ENCODE measurements at regions not wholly inside any gene's neighbourhood (a gene's known extent, or its start where the extent isn't known, plus 50 kb on each side); places are given as distances from the start of the nearest gene placed in this dataset.
"Not testable (repeated sequence)": the region's sequence is repeated elsewhere in the genome, so short reads cannot be mapped to it uniquely, and the experiment has no call there.

DNA sequence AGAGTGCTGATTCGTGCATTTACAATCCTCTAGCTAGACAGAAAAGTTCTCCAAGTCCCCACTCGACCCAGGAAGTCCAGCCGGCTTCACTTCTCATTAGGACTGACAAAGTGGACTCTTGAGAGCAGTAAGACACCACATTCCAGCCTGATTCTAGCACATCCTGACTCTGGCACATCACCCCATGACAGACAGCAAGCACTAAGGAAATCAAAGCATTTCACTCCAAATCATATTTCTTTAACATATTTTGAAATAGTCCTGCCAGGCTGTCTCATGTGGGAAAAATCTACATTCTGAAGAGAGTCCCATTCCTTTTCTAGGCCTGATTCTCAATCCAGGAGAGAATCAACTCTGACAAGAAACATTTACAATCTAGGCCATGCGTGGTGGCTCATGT is 478.5 kb upstream of the AMELY start:
- DNase-seq (ENCODE audit: extremely low spot score), result no peak
- ChIA-PET POLR2A (no interaction called here), CTCF (no interaction called here)
- TF ChIP-seq, protein P1, sequence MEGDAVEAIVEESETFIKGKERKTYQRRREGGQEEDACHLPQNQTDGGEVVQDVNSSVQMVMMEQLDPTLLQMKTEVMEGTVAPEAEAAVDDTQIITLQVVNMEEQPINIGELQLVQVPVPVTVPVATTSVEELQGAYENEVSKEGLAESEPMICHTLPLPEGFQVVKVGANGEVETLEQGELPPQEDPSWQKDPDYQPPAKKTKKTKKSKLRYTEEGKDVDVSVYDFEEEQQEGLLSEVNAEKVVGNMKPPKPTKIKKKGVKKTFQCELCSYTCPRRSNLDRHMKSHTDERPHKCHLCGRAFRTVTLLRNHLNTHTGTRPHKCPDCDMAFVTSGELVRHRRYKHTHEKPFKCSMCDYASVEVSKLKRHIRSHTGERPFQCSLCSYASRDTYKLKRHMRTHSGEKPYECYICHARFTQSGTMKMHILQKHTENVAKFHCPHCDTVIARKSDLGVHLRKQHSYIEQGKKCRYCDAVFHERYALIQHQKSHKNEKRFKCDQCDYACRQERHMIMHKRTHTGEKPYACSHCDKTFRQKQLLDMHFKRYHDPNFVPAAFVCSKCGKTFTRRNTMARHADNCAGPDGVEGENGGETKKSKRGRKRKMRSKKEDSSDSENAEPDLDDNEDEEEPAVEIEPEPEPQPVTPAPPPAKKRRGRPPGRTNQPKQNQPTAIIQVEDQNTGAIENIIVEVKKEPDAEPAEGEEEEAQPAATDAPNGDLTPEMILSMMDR (IDR thresholded peaks at IDR 0.05; ENCODE audit: control extremely low read depth, extremely low read depth, low read depth, missing control alignments), result no peak

DNA sequence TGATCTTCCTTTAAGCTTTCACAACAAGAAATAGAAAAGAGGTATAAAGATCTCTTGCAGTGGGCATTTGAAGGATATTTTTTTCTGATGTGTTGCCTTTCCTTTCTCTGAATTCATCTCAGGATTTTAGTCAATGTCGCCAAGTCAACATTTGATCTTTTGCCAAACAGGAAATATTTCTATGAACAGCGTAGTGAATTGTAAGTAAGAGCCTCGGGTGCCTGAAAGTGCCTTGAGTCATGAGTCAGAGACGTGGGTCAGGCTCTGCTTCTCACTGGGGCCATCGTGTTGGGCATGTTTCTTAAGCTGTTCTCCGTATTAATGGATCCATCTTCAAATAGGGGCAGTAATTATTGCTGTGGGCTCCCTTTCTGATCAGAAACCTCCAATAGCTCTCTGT is 471.4 kb upstream of the AMELY start:
- TF ChIP-seq, protein P1 (IDR thresholded peaks at IDR 0.05; ENCODE audit: control extremely low read depth, extremely low read depth, low read depth, missing control alignments), result no peak

DNA sequence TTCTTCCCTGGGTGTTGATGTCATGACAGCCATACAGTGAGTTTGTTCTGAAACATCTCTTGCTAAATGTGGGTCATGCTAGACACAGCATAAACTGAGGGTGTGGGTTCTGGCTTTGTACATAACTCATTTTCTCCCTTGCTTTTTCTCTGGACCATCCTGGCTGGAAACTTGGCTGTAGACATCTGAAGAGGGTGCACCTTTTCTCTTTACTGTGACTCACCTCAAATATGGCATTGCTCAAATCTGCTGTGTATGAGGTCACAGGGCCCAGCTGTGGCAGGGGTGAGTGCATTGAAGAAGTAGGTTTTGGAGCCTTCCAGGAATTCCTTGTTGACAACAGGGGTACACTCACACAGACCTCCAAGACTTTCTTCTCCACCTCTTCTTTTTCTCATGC is 465.5 kb upstream of the AMELY start:
- TF ChIP-seq, protein P1 (IDR thresholded peaks at IDR 0.05; ENCODE audit: control extremely low read depth, extremely low read depth, low read depth, missing control alignments), result no peak
- no peak for DNase-seq (ENCODE audit: extremely low spot score)
- POLR2A ChIA-PET, result no interaction called here
- CTCF ChIA-PET, result no interaction called here

More for the DNA sequence above, 471.4 kb upstream of the AMELY start:
- no peak for DNase-seq (ENCODE audit: extremely low spot score)
- ChIA-PET POLR2A (no interaction called here), CTCF (no interaction called here)

DNA sequence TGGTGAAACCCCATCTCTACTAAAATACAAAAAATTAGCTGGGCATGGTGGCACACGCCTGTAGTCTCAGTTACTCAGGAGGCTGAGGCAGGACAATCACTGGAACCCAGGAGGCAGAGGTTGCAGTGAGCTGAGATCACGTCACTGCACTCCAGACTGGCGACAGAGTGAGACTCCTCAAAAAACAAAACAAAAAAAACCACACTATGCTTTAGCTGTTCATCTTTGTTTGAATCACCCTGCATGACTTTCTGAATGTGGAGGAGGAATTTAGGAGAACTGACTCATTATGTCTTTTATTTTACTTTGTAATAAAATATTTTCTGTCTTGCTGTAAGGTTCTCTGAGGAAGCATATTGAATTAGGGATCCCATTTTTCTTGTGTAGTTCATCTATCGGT is 462.9 kb upstream of the AMELY start:
- POLR2A ChIA-PET; CTCF ChIA-PET; DNase-seq (ENCODE audit: extremely low spot score): not testable (repeated sequence)

DNA sequence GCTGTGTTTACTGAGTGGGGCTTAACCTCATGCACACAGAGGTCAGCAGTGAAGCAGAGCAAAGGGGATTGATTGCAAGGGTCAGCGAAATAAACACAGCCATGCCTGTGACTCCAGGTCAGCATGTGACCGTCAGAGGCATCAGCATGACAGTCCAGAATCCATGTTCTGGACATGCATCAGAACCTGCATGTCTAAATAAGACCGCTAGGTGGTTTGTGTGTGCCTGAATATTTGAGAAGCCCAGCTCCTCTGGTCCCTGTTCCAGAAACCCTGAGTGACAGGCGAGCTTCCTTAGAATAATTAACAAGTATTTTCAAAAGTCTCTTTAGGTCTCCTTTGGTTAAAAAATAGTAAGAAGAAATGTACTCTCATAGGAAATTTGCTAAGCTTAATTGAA is 460.4 kb upstream of the AMELY start:
- DNase-seq (ENCODE audit: extremely low spot score); POLR2A ChIA-PET; CTCF ChIA-PET: not testable (repeated sequence)

DNA sequence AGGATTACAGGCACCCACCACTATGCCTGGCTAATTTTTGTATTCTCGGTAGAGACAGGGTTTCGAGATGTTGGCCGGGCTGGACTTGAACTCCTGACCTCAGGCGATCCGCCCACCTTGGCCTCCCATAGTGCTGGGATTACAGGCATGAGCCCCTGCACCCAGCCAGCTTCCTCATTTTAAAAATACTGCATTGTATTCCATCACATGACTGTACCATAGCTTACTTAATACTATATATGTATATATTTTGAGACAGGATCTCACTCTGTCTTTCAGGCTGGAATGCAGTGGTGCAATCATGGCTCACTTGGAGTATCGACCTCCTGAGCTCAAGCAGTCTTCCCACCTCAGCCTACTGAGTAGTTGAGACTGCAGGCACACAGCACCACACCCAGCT is 459.5 kb upstream of the AMELY start:
- POLR2A ChIA-PET; CTCF ChIA-PET; DNase-seq (ENCODE audit: extremely low spot score): not testable (repeated sequence)

DNA sequence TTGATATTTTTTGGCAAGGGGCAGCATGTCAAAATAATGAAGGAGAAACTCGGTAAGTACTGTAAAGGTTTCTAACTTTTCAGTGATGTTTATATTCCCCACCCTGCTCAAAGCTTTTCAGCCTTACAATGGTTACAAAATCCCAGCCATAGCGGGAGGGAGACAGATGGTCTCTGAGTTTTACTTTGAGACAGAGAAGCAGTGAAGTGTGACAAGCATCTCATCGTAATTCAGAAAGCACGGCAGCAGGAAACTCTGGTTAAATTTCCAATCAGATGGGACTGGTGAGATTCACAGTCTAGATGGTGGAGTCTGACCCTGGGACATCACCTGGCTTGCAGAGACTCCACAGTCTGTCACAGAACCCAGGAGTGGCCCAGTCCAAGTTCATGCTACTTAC is 448.0 kb upstream of the AMELY start:
- TF ChIP-seq, protein P1 (IDR thresholded peaks at IDR 0.05; ENCODE audit: control extremely low read depth, extremely low read depth, low read depth, missing control alignments), result no peak
- ChIA-PET CTCF (interaction anchor here (1.7 kb wide), 1 partner anchor 14 kb away, joined by 5 read pairs; no protein-coding TSS in a partner anchor), POLR2A (no interaction called here)
- no peak for DNase-seq (ENCODE audit: extremely low spot score)

DNA sequence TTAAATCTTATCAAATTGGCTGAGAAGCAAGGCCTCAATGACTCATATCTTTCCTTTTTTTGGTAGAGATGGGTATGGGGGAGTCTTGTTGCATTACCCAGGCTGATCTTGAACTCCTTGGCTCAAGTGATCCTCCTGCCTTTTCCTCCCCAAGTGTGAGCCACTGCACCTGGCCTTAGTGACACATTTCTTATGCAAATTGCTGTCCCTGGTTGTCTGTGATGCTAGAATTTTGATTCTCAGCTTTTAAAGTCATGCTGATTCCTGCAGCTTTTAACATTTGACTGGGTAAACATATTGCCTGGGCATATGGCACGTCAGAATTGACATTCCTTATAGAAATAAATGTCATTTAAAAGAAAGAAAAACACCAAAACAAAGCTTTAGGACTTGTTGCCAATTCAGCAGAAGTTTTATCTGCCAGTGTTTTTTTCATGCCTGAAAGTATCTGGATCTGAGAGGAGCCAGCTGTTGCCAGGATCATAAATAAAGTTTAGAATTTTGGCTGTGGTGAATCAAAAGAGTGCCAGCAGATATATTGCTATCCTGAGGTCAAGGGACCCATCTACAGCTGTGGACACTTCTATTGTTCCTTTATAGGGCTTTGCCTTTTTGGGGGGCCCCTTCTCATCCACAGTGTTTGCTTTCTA is 446.7 kb upstream of the AMELY start:
- no peak for DNase-seq (ENCODE audit: extremely low spot score)
- ChIA-PET CTCF (interaction anchor here (1.7 kb wide), 1 partner anchor 12 kb away, joined by 5 read pairs; no protein-coding TSS in a partner anchor), POLR2A (no interaction called here)
- TF ChIP-seq, protein P1 (IDR thresholded peaks at IDR 0.05; ENCODE audit: control extremely low read depth, extremely low read depth, low read depth, missing control alignments), result no peak

DNA sequence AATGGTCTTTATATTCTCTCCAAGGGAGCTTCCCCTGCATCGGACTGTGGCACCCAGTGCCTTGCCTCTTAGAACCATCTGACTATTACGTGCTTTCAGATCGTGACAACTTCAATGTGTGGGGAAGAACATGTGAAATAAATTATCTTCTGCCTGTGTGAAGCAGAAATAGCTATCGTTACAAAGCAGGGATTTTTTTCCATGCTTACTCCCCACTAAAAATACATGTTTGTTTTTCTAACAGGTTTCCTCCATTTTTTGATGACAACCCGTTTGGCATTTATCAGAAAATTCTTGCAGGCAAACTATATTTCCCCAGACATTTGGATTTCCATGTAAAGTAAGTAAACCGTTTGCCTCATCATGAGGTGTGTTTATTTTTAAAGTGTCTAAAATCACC is 444.3 kb upstream of the AMELY start:
- CTCF ChIA-PET; POLR2A ChIA-PET; DNase-seq (ENCODE audit: extremely low spot score): not testable (repeated sequence)

Data from GM10248 (cell line).